Daoy (cell line): ENCODE measurements at regions not wholly inside any gene's neighbourhood (a gene's known extent, or its start where the extent isn't known, plus 50 kb on each side); places are given as distances from the start of the nearest gene placed in this dataset.

Source experiments
- DNase-seq: peaks from one replicate; pipeline ENCODE4 v3.0.0-alpha.2; 2015; ENCODE audit warnings: low read depth

DNA sequence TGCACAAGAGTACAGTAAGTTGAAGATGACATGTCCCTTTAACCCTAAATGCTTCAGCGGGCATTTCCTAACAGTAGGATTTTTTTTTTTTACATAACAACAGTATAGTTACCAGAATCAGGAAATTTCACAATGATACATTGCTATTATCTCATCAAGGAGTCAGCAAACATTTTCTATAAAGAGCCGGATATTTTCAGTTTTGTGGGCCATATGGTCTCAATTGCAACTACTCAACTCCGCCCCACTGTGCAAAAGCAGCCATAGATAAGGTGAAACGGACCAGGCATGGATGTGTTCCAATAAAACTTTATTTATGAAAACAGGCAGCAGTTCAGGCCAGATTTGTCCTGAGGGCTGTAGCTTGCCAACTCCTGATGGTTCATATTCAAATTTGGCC lies 130.6 kb downstream of the SMAD6 start:
- no peak for DNase-seq

DNA sequence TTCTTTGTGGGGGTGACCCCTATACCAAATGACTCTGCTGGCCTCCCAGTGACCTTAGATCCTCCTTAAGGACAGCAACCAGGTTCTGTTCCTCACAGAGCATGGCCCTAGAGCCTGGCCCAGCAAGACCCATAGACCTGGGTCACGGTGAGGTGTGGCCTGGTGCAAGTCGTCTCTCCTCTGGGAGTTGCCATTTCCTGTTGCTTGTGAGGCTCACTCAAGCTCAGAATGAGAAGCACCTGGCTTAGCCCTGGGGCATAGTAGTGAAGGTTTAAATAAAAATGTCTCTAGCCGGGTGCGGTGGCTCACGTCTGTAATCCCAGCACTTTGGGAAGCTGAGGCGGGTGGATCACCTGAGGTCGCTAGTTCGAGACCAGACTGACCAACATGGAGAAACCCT lies 131.3 kb downstream of the SMAD6 start:
- no peak for DNase-seq

GRCh38 chr15:66833803-66834202 lies 131.8 kb downstream of the SMAD6 start:
- DNase-seq, result no peak

GRCh38 chr15:66834881-66835878 lies 133.1 kb downstream of the SMAD6 start:
- peak; percentile 52 for DNase-seq

GRCh38 chr15:66836231-66837030 lies 134.4 kb downstream of the SMAD6 start:
- DNase-seq, result no peak

GRCh38 chr15:66838202-66838601 lies 136.2 kb downstream of the SMAD6 start:
- no peak for DNase-seq

DNA sequence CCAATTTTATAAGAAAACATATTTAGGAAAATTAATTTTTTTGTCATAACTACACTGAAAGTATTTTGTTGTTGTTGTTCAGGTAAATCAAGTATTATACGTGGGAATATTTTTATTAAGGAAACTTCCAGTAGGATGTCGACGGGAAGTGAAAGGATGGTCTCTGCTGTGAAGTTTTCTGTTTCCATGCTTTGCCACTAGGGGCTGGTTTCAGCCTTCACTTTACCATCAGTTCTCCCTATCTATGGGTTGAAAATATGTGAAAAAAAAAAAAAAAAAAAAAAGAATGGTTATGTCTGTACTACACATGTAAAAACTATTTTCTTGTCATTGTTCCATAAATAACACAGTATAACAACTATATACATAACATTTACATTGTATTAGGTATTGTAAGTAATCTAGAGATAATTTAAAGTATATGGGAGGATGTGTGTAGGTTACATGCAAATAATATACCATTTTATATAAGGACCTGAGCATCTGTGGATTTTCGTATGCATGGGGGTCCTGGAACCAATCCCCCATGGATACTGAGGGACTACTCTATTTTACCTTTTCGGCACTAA lies 136.7 kb downstream of the SMAD6 start:
- DNase-seq, result peak; percentile 55

- no peak for DNase-seq
Observed at GRCh38 chr15:66839506-66840112, 137.6 kb downstream of the SMAD6 start.

- no peak for DNase-seq
Observed at GRCh38 chr15:66840615-66841390, 138.8 kb downstream of the SMAD6 start.

DNA sequence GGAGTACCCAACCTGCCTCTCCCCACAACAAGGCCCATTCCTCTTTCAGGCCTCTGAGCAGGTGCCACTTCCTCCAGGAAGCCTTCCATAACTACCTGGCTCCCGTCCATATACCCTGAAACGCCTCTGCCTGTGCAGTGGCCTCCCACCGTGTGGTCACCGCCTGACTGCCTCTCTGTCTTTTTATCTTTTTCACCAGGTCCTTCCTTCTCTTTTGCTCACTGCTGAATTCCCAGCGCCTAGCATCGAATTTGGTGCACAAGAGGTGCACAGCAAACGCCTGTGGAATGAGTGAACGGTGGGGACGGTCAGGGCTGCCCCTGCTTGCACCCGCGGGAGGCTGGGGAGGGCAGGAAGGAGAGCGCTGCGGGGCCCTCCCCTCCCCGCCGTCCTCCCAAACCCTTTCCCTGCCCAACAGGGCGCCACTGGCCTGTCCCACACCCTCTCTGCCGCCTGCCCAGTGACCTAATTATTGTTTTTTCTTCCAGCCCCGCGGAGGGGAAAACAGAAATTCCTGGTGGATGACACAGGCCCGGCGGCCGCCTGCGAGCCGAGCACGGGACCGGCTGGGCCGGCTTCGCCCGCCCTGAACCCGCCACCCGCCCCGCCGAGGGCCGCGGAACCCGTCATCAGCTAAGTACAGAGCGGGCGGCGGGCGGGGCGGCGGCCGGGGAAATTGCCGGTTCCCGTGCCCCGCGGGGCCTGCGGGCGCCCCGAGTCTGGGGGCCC lies 140.1 kb downstream of the SMAD6 start:
- DNase-seq, result peak; percentile 90

DNA sequence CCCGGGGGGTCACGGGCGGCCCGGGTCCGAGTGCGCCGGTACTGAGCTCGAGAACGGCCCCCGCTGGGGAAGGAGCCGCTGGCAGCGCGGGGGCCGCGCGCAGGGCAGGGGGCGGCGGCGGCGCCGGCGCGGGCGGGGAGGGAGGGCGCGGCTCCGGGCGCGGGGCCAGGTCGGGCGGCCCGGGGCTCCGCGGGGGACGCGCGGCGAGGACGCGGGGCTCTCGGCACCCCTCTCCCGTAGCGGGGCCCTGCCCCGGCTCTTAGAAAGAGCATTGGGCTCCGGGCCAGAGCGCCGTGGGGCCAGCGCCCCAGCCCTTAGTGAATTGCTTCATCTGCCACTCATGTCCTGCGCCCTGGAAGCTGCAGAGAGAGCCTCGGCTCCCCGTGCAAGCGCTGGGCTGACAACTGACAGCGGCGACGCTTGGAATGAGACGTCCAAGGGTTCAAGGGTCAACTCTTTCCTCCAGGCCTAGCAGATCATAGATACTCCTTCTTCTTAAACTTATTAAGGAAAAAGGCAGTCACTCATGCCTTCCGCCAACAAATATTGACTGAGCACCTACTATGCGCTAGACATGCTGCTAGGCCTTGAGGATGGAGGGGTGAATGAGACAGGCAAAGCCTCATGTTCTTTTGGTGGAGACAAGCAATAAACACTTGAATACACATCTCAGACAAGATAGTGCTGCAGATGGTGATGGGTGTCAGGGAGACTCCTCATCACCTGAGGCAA lies 140.8 kb downstream of the SMAD6 start:
- peak; percentile 55 for DNase-seq

- no peak for DNase-seq
Observed at GRCh38 chr15:66843581-66843980, 141.5 kb downstream of the SMAD6 start.

- no peak for DNase-seq
Observed at GRCh38 chr15:66844041-66844746, 142.2 kb downstream of the SMAD6 start.

- DNase-seq, result no peak
Observed at GRCh38 chr15:66844747-66845145, 142.7 kb downstream of the SMAD6 start.

DNA sequence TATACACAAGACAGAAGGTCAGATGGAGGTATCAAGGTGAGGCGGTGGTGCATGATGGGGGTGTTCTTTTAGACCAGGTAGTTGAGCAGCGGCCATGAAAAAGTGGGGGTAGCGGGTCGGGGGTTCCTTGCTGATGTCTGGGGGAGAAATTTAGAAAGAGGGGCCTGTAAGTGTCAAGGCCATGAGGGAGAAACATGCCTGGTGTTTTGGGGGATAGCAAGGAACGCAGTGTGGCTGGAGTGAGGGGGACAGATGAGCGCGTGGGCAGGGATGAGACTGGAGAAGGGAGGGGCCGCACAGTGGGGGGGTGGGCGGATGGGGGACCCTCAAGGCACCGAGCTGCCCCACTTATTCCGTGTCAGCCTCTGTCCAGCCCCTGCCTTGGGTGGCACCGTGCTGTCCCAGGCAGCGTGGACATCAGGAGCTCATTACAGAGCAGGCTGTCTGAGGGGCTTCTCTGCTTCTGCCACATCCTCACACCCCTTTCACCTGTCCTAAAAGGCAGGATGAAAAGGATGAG lies 143.3 kb downstream of the SMAD6 start:
- DNase-seq, result no peak

- DNase-seq, result no peak
Observed at GRCh38 chr15:66846031-66846430, 144.0 kb downstream of the SMAD6 start.

DNA sequence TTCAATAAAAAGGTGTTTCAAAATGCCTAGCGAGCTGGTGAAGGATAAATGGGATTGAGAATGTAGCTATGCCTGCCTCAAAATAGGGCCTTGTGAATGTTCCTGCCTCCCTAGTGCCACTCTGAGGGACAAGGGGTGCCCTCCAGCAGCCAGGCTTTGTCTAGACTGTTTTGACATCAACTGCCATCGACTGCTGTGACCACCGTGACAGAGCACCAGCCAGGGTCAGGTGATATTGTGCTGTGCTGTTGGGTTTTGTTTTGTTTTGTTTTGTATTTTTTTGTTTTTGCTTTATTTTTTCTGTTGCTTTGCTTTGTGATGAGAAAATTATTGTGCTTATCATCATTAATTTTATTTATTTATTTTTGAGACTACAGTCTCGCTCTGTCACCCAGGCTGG lies 144.8 kb downstream of the SMAD6 start:
- no peak for DNase-seq

DNA sequence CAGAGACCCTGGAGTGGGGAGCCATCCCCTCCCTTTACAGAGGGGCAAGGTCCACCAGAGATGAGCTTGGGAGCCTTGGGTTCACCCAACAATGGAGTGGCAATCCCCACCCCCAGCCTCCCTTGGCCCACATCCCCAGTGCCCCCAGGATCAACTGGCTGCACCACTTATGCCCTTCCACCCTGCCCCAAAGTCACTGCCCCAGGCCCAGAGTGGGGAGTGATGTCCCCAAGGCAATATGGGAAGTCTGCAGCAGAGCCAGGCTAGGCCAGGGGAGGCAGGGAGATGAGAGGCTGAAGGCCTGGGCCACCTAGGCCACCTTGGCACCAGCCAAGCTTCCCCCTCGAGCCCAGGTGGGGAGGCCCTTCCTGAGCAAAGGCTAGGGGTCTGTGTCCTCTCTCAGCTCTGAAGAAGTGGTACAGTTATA lies 145.5 kb downstream of the SMAD6 start:
- no peak for DNase-seq

- DNase-seq, result no peak
Observed at GRCh38 chr15:66848116-66848515, 146.1 kb downstream of the SMAD6 start.
